Mucosa of descending colon (tissue), 3 donors: ENCODE measurements at regions not wholly inside any gene's neighbourhood (a gene's known extent, or its start where the extent isn't known, plus 50 kb on each side); places are given as distances from the start of the nearest gene placed in this dataset.

Experiments used
- ATAC-seq: fragments of 200-7000 bp; cut with Tn5 transposase; one replicate; pipeline ENCODE4 v1.9.1; 2020; ENCODE audit warnings: mild to moderate bottlenecking, moderate library complexity
- DNase-seq, 3 donors: peaks; one replicate each; pipeline ENCODE4 v3.0.0-alpha.2; 2020
- H3K36me3 ChIP-seq: fragments of 200-600 bp; one replicate; pipeline ENCODE4 v1.8.0; 2021; ENCODE audit warnings: low read depth, mild to moderate bottlenecking
- H3K4me1 ChIP-seq: fragments of 200-600 bp; one replicate; pipeline ENCODE4 v1.8.0; 2021; ENCODE audit warnings: low read depth, mild to moderate bottlenecking
- H3K4me3 ChIP-seq: fragments of 200-600 bp; one replicate; pipeline ENCODE4 v1.8.0; 2021; ENCODE audit warnings: mild to moderate bottlenecking
- H3K9me3 ChIP-seq: fragments of 200-600 bp; one replicate; pipeline ENCODE4 v1.8.0; 2021; ENCODE audit warnings: mild to moderate bottlenecking
- intact Hi-C, 2 donors: fragments of 100-400 bp; cut with DNase I in 1 of 2; cut with micrococcal nuclease in 1 of 2; formaldehyde crosslinking; loops; one replicate each; pipeline versions ENCODE4 v1.11.0 to v1.11.1; 2022; cut with DNase I, micrococcal nuclease
- TF ChIP-seq, protein P1 (sequence below): fragments of 200-600 bp; IDR thresholded peaks from one replicate; pipeline ENCODE4 v1.8.0; 2022; ENCODE audit warnings: antibody characterized with exemption, mild to moderate bottlenecking
- donor health status: DM: no; HTN: no; CAD: no; lungs with moderate emphysema.
- donor health status: DM: no; HTN: no; CAD: no.
- donor health status: DM: no; HTN: yes; CAD: no.

DNA sequence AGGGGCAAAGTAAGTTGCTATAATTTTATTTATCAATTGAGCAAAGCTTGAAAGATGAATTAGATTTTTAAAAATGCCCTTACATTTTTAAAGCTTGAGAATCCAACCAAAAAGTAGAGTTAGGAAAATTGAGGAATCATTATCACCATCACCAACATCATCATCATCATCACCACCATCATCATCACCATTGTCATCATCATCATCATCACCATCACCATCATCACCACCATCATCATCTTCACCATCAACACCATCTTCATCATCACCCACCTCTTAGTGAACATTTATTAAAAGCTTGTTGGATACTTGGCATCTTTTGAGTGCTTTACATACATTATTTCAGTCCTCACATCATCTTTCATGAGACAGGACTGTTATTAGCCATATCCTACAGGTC, 504.4 kb upstream of the TNP1 start:
- TF ChIP-seq, protein P1, sequence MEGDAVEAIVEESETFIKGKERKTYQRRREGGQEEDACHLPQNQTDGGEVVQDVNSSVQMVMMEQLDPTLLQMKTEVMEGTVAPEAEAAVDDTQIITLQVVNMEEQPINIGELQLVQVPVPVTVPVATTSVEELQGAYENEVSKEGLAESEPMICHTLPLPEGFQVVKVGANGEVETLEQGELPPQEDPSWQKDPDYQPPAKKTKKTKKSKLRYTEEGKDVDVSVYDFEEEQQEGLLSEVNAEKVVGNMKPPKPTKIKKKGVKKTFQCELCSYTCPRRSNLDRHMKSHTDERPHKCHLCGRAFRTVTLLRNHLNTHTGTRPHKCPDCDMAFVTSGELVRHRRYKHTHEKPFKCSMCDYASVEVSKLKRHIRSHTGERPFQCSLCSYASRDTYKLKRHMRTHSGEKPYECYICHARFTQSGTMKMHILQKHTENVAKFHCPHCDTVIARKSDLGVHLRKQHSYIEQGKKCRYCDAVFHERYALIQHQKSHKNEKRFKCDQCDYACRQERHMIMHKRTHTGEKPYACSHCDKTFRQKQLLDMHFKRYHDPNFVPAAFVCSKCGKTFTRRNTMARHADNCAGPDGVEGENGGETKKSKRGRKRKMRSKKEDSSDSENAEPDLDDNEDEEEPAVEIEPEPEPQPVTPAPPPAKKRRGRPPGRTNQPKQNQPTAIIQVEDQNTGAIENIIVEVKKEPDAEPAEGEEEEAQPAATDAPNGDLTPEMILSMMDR: no peak
- Histone ChIP-seq H3K9me3 (no peaks in the 10 kb centered on the region), H3K4me1 (no peaks in the 10 kb centered on the region), H3K36me3 (no peaks in the 10 kb centered on the region), H3K4me3 (no peak overlapping the region)
- intact Hi-C loops: no loop called here
- no peak for DNase-seq
- ATAC-seq: no peak

DNA sequence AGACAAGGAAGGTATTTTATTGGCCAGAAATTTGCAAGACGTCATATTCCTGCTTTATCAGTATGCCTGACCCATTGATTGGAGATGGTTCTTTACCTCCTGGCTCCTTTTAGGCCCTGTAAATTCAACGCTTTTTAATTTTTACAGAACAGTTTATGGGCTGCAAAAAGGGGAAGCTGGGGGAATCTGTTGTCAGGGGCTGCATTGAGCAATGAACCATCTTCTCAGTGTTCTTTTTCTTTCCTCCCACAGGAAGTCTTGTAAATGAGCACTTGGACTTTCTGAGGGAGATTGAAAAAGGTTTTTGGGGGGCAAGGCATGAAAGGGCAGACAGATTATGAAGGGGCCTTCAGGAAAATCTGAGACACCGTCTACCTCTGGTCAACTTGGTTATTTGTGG, 503.6 kb upstream of the TNP1 start:
- intact Hi-C loops: no loop called here
- ATAC-seq (no peak), DNase-seq (no peak)
- Histone ChIP-seq H3K9me3 (no peaks in the 10 kb centered on the region), H3K36me3 (no peaks in the 10 kb centered on the region), H3K4me3 (no peak overlapping the region), H3K4me1 (no peaks in the 10 kb centered on the region)
- TF ChIP-seq, protein P1: no peak

DNA sequence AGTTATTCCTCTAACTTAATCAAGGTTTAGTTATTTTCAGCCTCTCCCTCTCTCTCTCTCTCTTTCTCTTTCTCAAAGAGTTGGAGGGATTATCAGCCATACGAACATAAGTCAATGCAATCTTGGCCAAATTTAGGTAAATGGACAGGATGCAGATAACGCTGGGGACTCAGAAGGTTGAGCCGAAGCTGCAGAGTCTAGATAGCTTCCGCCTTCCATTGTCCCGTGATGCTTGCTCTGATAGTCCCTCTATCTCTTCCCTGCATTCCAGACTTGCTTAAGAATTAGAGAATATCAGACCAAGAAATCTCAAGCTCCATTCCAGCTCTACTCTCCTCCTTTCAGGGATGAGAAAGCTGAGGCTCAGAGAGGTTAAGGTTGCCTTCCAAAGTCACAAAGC, 502.8 kb upstream of the TNP1 start:
- DNase-seq: no peak
- TF ChIP-seq, protein P1: no peak

DNA sequence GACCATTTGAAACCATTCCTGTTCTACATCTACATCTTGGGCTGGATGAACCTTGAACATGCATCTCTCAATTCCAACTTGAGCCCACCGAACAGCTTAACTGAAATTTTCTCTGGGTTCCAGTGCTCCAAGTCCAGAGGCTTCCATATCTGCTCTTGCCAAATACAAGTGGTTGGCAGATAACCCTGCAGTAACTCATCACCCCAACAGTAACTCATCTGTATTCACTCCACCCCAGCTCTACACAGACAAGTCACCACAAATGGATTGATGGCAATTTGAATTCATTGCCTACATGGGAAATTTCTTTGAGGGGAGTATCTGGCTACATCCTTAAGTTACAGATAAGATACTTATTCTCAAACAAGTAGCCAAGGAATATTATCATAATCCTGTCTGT, 502.4 kb upstream of the TNP1 start:
- DNase-seq (no peak), ATAC-seq (no peak)
- TF ChIP-seq, protein P1: no peak
- Histone ChIP-seq H3K36me3 (no peaks in the 10 kb centered on the region), H3K4me1 (no peaks in the 10 kb centered on the region), H3K4me3 (no peak overlapping the region), H3K9me3 (no peaks in the 10 kb centered on the region)
- intact Hi-C loops: no loop called here

More for the DNA sequence above, 502.8 kb upstream of the TNP1 start:
- Histone ChIP-seq H3K36me3 (no peaks in the 10 kb centered on the region), H3K4me1 (no peaks in the 10 kb centered on the region), H3K4me3 (no peak overlapping the region), H3K9me3 (no peaks in the 10 kb centered on the region)
- ATAC-seq: no peak
- intact Hi-C loops: no loop called here

DNA sequence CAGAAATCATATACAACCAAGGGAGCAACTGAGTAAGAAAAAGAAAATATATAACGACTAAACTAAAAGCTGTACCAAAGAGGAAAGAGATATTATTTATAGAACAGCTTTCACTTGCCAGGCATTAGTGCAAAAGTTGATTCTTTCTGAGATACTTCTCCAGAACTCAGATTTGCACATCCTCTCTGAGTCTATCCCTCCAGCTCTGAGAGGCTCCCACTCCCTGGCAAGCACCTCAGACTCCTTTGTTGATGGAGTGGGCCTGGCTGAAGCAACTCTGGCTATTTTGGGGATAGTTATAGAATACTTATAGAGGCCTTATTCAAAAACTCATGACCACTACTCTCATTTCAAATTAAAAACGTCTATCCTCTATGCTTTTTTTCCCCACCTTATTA, 501.6 kb upstream of the TNP1 start:
- TF ChIP-seq, protein P1: no peak
- intact Hi-C loops: no loop called here
- no peaks in the 10 kb centered on the region for H3K36me3 ChIP-seq
- DNase-seq (no peak), ATAC-seq (no peak)
- H3K9me3 ChIP-seq: no peaks in the 10 kb centered on the region
- H3K4me1 ChIP-seq: no peaks in the 10 kb centered on the region
- no peak overlapping the region for H3K4me3 ChIP-seq

DNA sequence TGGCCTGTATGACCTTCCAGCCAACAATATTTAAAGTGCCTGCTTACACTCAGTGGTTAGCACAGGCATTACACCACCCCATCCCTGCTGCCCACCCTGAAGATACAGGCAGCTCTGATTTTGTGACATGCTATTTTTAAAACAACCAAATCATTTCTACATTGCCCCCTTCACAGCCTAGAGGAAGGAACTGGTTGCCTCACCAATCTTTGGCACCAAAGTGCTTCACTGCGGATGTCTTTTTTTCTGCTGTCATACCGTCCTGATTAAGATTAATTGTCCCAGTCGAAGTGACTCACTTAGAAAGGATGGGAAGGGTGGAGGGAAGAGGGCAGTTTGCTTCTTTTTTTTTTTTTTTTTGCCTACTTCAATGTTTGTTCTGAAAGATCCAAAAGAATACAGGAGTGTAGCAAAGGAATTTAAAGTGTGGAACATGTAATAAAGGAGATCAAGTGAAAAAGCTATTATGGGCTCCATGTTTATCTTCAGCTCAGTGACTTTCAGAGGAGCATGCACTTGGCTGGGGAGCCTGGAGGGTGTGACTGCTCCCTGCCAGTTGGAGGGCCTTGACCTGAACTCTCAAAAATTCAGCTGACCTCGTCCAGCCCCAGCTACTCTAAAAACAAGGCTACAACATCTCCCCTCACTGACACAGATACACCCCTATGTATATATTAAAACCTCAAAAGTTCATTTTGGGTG, 501.1 kb upstream of the TNP1 start:
- Histone ChIP-seq H3K4me1 (no peaks in the 10 kb centered on the region), H3K4me3 (no peak overlapping the region), H3K36me3 (no peaks in the 10 kb centered on the region), H3K9me3 (no peaks in the 10 kb centered on the region)
- peak; percentile 38 for ATAC-seq
- TF ChIP-seq, protein P1: no peak
- DNase-seq: no peak
- intact Hi-C loops: no loop called here
